ENCODE measurements at regions not wholly inside any gene's neighbourhood (a gene's known extent, or its start where the extent isn't known, plus 50 kb on each side); places are given as distances from the start of the nearest gene placed in this dataset.

DNA sequence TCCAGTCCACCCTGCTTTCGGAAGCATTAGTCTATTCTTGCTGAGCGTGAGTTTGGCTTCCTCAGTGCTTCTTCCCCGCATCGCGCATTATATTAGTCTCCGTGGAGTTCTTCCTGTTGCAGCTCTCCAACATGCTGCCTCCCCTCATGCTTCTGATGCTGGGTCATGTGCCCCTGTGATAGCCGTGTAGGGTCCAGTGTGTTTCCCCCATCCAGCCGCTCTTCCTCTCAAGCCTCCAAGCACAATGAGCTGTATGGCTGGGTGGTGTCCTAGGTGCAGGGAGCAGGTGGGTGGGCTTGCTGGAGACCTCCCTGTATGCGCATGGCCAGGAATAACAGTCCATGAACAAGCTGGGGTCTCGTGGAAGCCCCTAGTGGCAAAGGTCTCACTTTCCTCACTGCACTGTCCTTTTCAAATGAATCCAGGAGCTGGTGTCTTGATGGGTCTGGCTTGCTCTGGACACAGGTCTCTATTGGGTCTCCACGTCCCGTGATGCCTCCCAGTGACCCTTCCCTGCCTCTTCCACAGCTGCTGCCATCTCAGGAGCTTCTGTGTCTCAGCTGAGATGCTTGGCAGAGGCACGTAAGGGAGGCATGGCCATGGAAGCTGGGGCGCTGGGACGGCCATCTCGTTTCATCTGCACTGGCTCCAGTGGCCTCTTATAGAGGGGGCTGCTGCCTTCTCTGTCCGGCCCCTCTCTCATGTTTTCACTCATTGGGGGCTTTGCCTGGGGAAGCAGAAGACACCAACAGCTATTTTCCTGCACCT, 54.8 kb upstream of the HDAC4 start:
- H3K4me1 ChIP-seq (ENCODE audit: control insufficient read depth, insufficient read depth, low read length) = no peaks in the 10 kb centered on the region
- intact Hi-C loops (cut with micrococcal nuclease; ENCODE audit: unreplicated experiment) = no loop called here
- SMC1A ChIA-PET (ENCODE audit: uncharacterized antibody, unreplicated experiment) = no interaction called here
- WGBS (ENCODE audit: insufficient coverage, insufficient replicate concordance, low lambda C conversion rate, missing lambda C conversion rate) = 53% methylated on average over 17 of the region's 17 CpGs
- no peaks in the 10 kb centered on the region; the same call in 1 of the 3 replicates for H3K9me3 ChIP-seq (replicated peaks; ENCODE audit: control insufficient read depth, insufficient read depth, low read length)
- H3K79me2 ChIP-seq (ENCODE audit: control insufficient read depth, insufficient read depth, low read length) = no peaks in the 10 kb centered on the region
- no peak overlapping the region for H3K4me2 ChIP-seq (ENCODE audit: control insufficient read depth, insufficient read depth)
- CTCF ChIA-PET = interaction anchor here (0.7 kb wide), 1 partner anchor 7 kb away, joined by 3 read pairs; no protein-coding TSS in a partner anchor
- ATAC-seq (no peak), FAIRE-seq (no peak), DNase-seq (ENCODE audit: low read depth, low spot score) (no peak)
- POLR2A ChIA-PET = no interaction called here
- no peaks in the 10 kb centered on the region for H4K20me1 ChIP-seq (ENCODE audit: control insufficient read depth, insufficient read depth)
- no peak for TF ChIP-seq SP1 (IDR thresholded peaks at IDR 0.05; ENCODE audit: low read depth, low read length)
- no peak overlapping the region for H2AFZ ChIP-seq (ENCODE audit: control insufficient read depth, low read depth, low read length)
- in situ Hi-C loops (cut with MboI) = no loop called here
- no TSS peak for BruUV-seq (replicated peaks)
- H3K27me3 ChIP-seq (replicated peaks in 1 of 2; ENCODE audit: control insufficient read depth in 2 of 2, insufficient read depth in 2 of 2, low read length in 1 of 2) = no peaks in the 10 kb centered on the region; a peak in 1 of 4 replicates
- no peak overlapping the region for H3K4me3 ChIP-seq
- H3K9ac ChIP-seq (ENCODE audit: control insufficient read depth, insufficient read depth, low read length) = no peak overlapping the region
- no peak overlapping the region for H3K27ac ChIP-seq (ENCODE audit: control insufficient read depth, insufficient read depth)
- RAD21 ChIA-PET (ENCODE audit: unreplicated experiment) = no interaction called here
- H3K36me3 ChIP-seq (ENCODE audit: control insufficient read depth in 2 of 2, insufficient read depth in 2 of 2, low read length in 1 of 2) = no peaks in the 10 kb centered on the region

DNA sequence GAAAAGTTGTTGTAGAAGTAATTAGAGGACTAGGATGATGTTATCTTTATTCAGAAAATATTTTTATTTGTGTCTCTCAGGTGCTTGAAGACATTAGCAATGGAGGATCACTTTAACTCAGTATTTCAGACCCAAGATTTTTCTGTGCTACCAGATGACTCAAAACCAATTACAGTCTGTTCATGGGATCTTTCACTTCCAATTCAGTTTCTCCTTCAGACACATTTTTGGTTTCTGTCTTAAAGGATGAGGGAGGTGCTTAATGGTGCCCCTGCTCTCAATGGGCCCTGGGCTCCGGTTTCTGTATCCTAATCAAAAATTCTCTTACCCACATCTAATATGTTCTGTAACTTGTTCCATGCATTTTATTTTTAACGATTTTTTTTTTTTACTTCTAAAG, 53.7 kb upstream of the HDAC4 start:
- 0% methylated on average over 2 of the region's 2 CpGs for WGBS (ENCODE audit: insufficient coverage, insufficient replicate concordance, low lambda C conversion rate, missing lambda C conversion rate)

More for the DNA sequence above, 53.7 kb upstream of the HDAC4 start:
- ChIA-PET CTCF (interaction anchor here (0.5 to 0.7 kb wide), 2 partner anchors 8 to 1019 kb away, joined by 3 read pairs; no protein-coding TSS in a partner anchor), POLR2A (no interaction called here), RAD21 (ENCODE audit: unreplicated experiment) (no interaction called here), SMC1A (ENCODE audit: uncharacterized antibody, unreplicated experiment) (no interaction called here)
- Histone ChIP-seq H3K4me2 (ENCODE audit: control insufficient read depth, insufficient read depth) (no peak overlapping the region), H3K79me2 (ENCODE audit: control insufficient read depth, insufficient read depth, low read length) (no peaks in the 10 kb centered on the region), H3K36me3 (ENCODE audit: control insufficient read depth in 2 of 2, insufficient read depth in 2 of 2, low read length in 1 of 2) (no peaks in the 10 kb centered on the region), H3K4me3 (no peak overlapping the region), H3K9me3 (replicated peaks; ENCODE audit: control insufficient read depth, insufficient read depth, low read length) (no peaks in the 10 kb centered on the region; the same call in 1 of the 3 replicates), H2AFZ (ENCODE audit: control insufficient read depth, low read depth, low read length) (no peak overlapping the region), H3K4me1 (ENCODE audit: control insufficient read depth, insufficient read depth, low read length) (no peaks in the 10 kb centered on the region), H3K27me3 (replicated peaks in 1 of 2; ENCODE audit: control insufficient read depth in 2 of 2, insufficient read depth in 2 of 2, low read length in 1 of 2) (no peaks in the 10 kb centered on the region), H4K20me1 (ENCODE audit: control insufficient read depth, insufficient read depth) (no peaks in the 10 kb centered on the region), H3K27ac (ENCODE audit: control insufficient read depth, insufficient read depth) (no peak overlapping the region), H3K9ac (ENCODE audit: control insufficient read depth, insufficient read depth, low read length) (no peak overlapping the region)
- in situ Hi-C loops (cut with MboI) = no loop called here
- intact Hi-C loops (cut with micrococcal nuclease; ENCODE audit: unreplicated experiment) = no loop called here
- no peak for DNase-seq (ENCODE audit: low read depth, low spot score)
- no peak for FAIRE-seq
- no peak for TF ChIP-seq YBX1 (IDR thresholded peaks at IDR 0.05)
- no peak for TF ChIP-seq MEF2B (IDR thresholded peaks at IDR 0.05; ENCODE audit: partially characterized antibody, poor library complexity, severe bottlenecking)
- no peak for TF ChIP-seq NFYA (IDR thresholded peaks at IDR 0.05; ENCODE audit: borderline replicate concordance, low read depth, low read length)
- no peak for TF ChIP-seq SP1 (IDR thresholded peaks at IDR 0.05; ENCODE audit: low read depth, low read length)
- no peak for TF ChIP-seq FOS (IDR thresholded peaks at IDR 0.05; ENCODE audit: borderline replicate concordance, extremely low read depth, insufficient read length)
- TF ChIP-seq IKZF2 (IDR thresholded peaks at IDR 0.05) = no peak
- TF ChIP-seq ZNF217 (IDR thresholded peaks at IDR 0.05) = no peak
- TF ChIP-seq RELB (IDR thresholded peaks at IDR 0.05; ENCODE audit: low read depth) = no peak
- TF ChIP-seq ZSCAN29 (IDR thresholded peaks at IDR 0.05) = no peak
- no peak for TF ChIP-seq ESRRA (IDR thresholded peaks at IDR 0.05; ENCODE audit: low read length)
- no peak for TF ChIP-seq SMARCA5 (IDR thresholded peaks at IDR 0.05)
- no peak for TF ChIP-seq RAD51 (IDR thresholded peaks at IDR 0.05)
- no peak for ATAC-seq
- BruUV-seq (replicated peaks) = no TSS peak

Measured in GM12878 (cell line).